ENCODE measurements at regions not wholly inside any gene's neighbourhood (a gene's known extent, or its start where the extent isn't known, plus 50 kb on each side); places are given as distances from the start of the nearest gene placed in this dataset.

- no peak for TF ChIP-seq TAF1 (conservative IDR thresholded peaks at IDR 0.05)
- no peak for TF ChIP-seq FOXA2 (IDR thresholded peaks at IDR 0.05)
- no peak for TF ChIP-seq EGR1 (IDR thresholded peaks at IDR 0.05; ENCODE audit: low read depth in 2 of 2)
- TF ChIP-seq GABPA (IDR thresholded peaks at IDR 0.05 in 1 of 2, conservative IDR thresholded peaks at IDR 0.05 in 1 of 2): no peak
- no peak for TF ChIP-seq RAD21 (IDR thresholded peaks at IDR 0.05)
- TF ChIP-seq CTCF (IDR thresholded peaks at IDR 0.05; ENCODE audit: low read depth, low read length, missing input control): no peak
- 75% methylated on average over 4 of the region's 4 CpGs for WGBS
- Histone ChIP-seq H3K9me3 (ENCODE audit: control insufficient read depth in 4 of 4, low read length in 3 of 4) (no peaks in the 10 kb centered on the region), H3K9ac (ENCODE audit: low read depth in 1 of 2, low read length in 2 of 2) (no peak overlapping the region), H3K36me3 (ENCODE audit: control insufficient read depth in 4 of 4, insufficient read depth in 3 of 4, low read depth in 1 of 4, low read length in 3 of 4) (no peaks in the 10 kb centered on the region), H3K27me3 (ENCODE audit: control insufficient read depth in 4 of 4, insufficient read depth in 4 of 4, low read length in 3 of 4) (peaks cover 0 to 2% (median 0%) of the 10 kb centered on the region in 4 donors), H3K27ac (ENCODE audit: low read depth in 1 of 2, low read length in 2 of 2) (no peak overlapping the region), H3K4me1 (ENCODE audit: control insufficient read depth in 4 of 4, insufficient read depth in 4 of 4, low read length in 3 of 4) (no peaks in the 10 kb centered on the region), H3K4me3 (ENCODE audit: low read depth in 1 of 3, low read length in 3 of 3) (no peak overlapping the region)
- no peak for DNase-seq (ENCODE audit: low spot score)
Observed at GRCh38 chrX:145687146-145687545, 130.5 kb upstream of the SLITRK2 start.

- Histone ChIP-seq H3K36me3 (ENCODE audit: control insufficient read depth in 4 of 4, insufficient read depth in 3 of 4, low read depth in 1 of 4, low read length in 3 of 4) (no peaks in the 10 kb centered on the region), H3K9ac (ENCODE audit: low read depth in 1 of 2, low read length in 2 of 2) (no peak overlapping the region), H3K4me1 (ENCODE audit: control insufficient read depth in 4 of 4, insufficient read depth in 4 of 4, low read length in 3 of 4) (no peaks in the 10 kb centered on the region), H3K27ac (ENCODE audit: low read depth in 1 of 2, low read length in 2 of 2) (no peak overlapping the region), H3K9me3 (ENCODE audit: control insufficient read depth in 4 of 4, low read length in 3 of 4) (no peaks in the 10 kb centered on the region), H3K4me3 (ENCODE audit: low read depth in 1 of 3, low read length in 3 of 3) (no peak overlapping the region), H3K27me3 (ENCODE audit: control insufficient read depth in 4 of 4, insufficient read depth in 4 of 4, low read length in 3 of 4) (peaks cover 0 to 2% (median 0%) of the 10 kb centered on the region in 4 donors)
- DNase-seq (ENCODE audit: low spot score): no peak
- TF ChIP-seq JUND (IDR thresholded peaks at IDR 0.05): no peak
- no peak for TF ChIP-seq RAD21 (IDR thresholded peaks at IDR 0.05)
- 44% methylated on average over 1 of the region's 1 CpG for WGBS
Observed at GRCh38 chrX:145687707-145688106, 129.9 kb upstream of the SLITRK2 start.

- Histone ChIP-seq H3K4me3 (ENCODE audit: low read depth in 1 of 3, low read length in 3 of 3) (no peak overlapping the region), H3K9me3 (ENCODE audit: control insufficient read depth in 4 of 4, low read length in 3 of 4) (no peaks in the 10 kb centered on the region), H3K27me3 (ENCODE audit: control insufficient read depth in 4 of 4, insufficient read depth in 4 of 4, low read length in 3 of 4) (peaks cover 0 to 2% (median 0%) of the 10 kb centered on the region in 4 donors), H3K27ac (ENCODE audit: low read depth in 1 of 2, low read length in 2 of 2) (no peak overlapping the region), H3K4me1 (ENCODE audit: control insufficient read depth in 4 of 4, insufficient read depth in 4 of 4, low read length in 3 of 4) (no peaks in the 10 kb centered on the region), H3K9ac (ENCODE audit: low read depth in 1 of 2, low read length in 2 of 2) (no peak overlapping the region), H3K36me3 (ENCODE audit: control insufficient read depth in 4 of 4, insufficient read depth in 3 of 4, low read depth in 1 of 4, low read length in 3 of 4) (no peaks in the 10 kb centered on the region)
- WGBS: 63% methylated on average over 3 of the region's 3 CpGs
- TF ChIP-seq JUND (IDR thresholded peaks at IDR 0.05) (no peak), RXRA (IDR thresholded peaks at IDR 0.05) (no peak), EGR1 (IDR thresholded peaks at IDR 0.05; ENCODE audit: low read depth in 2 of 2) (no peak), NR2F2 (IDR thresholded peaks at IDR 0.05) (no peak), FOXA2 (IDR thresholded peaks at IDR 0.05) (no peak), TAF1 (conservative IDR thresholded peaks at IDR 0.05) (no peak), HNF4G (IDR thresholded peaks at IDR 0.05) (no peak), SP1 (IDR thresholded peaks at IDR 0.05) (no peak)
- DNase-seq (ENCODE audit: low spot score): no peak
Observed at GRCh38 chrX:145694048-145694447, 123.6 kb upstream of the SLITRK2 start.

- Histone ChIP-seq H3K9me3 (ENCODE audit: control insufficient read depth in 4 of 4, low read length in 3 of 4) (no peaks in the 10 kb centered on the region), H3K27ac (ENCODE audit: low read depth in 1 of 2, low read length in 2 of 2) (no peak overlapping the region), H3K27me3 (ENCODE audit: control insufficient read depth in 4 of 4, insufficient read depth in 4 of 4, low read length in 3 of 4) (no peaks in the 10 kb centered on the region), H3K9ac (ENCODE audit: low read depth in 1 of 2, low read length in 2 of 2) (no peak overlapping the region), H3K4me3 (ENCODE audit: low read depth in 1 of 3, low read length in 3 of 3) (no peak overlapping the region), H3K4me1 (ENCODE audit: control insufficient read depth in 4 of 4, insufficient read depth in 4 of 4, low read length in 3 of 4) (no peaks in the 10 kb centered on the region), H3K36me3 (ENCODE audit: control insufficient read depth in 4 of 4, insufficient read depth in 3 of 4, low read depth in 1 of 4, low read length in 3 of 4) (no peaks in the 10 kb centered on the region)
- 80% methylated on average over 5 of the region's 5 CpGs for WGBS
- DNase-seq (ENCODE audit: low spot score): no peak
- TF ChIP-seq ZBTB33 (IDR thresholded peaks at IDR 0.05) (no peak), JUND (IDR thresholded peaks at IDR 0.05) (no peak), REST (IDR thresholded peaks at IDR 0.05) (no peak), HNF4A (conservative IDR thresholded peaks at IDR 0.05) (no peak), TAF1 (conservative IDR thresholded peaks at IDR 0.05) (no peak), FOXA1 (IDR thresholded peaks at IDR 0.05) (no peak), ATF3 (IDR thresholded peaks at IDR 0.05) (no peak)
Observed at GRCh38 chrX:145715641-145716138, 101.9 kb upstream of the SLITRK2 start.
